ENCODE measurements at regions not wholly inside any gene's neighbourhood (a gene's known extent, or its start where the extent isn't known, plus 50 kb on each side); places are given as distances from the start of the nearest gene placed in this dataset.

GRCh38 chr2:153091344-153091743 lies 372.9 kb downstream of the ARL6IP6 start:
- Histone ChIP-seq H3K4me3 (no peak overlapping the region), H3K27me3 (no peaks in the 10 kb centered on the region), H3K4me1 (no peaks in the 10 kb centered on the region), H3K9me3 (peaks cover 5 to 8% of the 10 kb centered on the region in 2 donors), H3K27ac (no peak overlapping the region), H3K36me3 (no peaks in the 10 kb centered on the region)
- no peak for DNase-seq
- TF ChIP-seq POLR2A (IDR thresholded peaks at IDR 0.05) (no peak), EP300 (IDR thresholded peaks at IDR 0.05; ENCODE audit: low read depth) (no peak), POLR2AphosphoS5 (IDR thresholded peaks at IDR 0.05) (no peak)
- TF ChIP-seq, protein P1, sequence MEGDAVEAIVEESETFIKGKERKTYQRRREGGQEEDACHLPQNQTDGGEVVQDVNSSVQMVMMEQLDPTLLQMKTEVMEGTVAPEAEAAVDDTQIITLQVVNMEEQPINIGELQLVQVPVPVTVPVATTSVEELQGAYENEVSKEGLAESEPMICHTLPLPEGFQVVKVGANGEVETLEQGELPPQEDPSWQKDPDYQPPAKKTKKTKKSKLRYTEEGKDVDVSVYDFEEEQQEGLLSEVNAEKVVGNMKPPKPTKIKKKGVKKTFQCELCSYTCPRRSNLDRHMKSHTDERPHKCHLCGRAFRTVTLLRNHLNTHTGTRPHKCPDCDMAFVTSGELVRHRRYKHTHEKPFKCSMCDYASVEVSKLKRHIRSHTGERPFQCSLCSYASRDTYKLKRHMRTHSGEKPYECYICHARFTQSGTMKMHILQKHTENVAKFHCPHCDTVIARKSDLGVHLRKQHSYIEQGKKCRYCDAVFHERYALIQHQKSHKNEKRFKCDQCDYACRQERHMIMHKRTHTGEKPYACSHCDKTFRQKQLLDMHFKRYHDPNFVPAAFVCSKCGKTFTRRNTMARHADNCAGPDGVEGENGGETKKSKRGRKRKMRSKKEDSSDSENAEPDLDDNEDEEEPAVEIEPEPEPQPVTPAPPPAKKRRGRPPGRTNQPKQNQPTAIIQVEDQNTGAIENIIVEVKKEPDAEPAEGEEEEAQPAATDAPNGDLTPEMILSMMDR (IDR thresholded peaks at IDR 0.05), result no peak
- intact Hi-C loops (cut with DNase I; ENCODE audit: low total_unique reads), result no loop called here
- in situ Hi-C loops (cut with MboI; ENCODE audit: low pct_ligation_motif_present in 1 of 4, low pct_unique_long_range_greater_than_20kb in 1 of 4, low sequenced_read_pairs in 3 of 4), result no loop called here

GRCh38 chr2:153079315-153079714 lies 360.9 kb downstream of the ARL6IP6 start:
- peak overlapping the region in 3 of 4 donors; percentile 10 to 41 (median 12) for H3K27ac ChIP-seq
- no peaks in the 10 kb centered on the region for H3K27me3 ChIP-seq
- intact Hi-C loops (cut with DNase I; ENCODE audit: low total_unique reads), result no loop called here
- no peaks in the 10 kb centered on the region for H3K36me3 ChIP-seq
- TF ChIP-seq EP300 (IDR thresholded peaks at IDR 0.05; ENCODE audit: low read depth) (no peak), POLR2A (IDR thresholded peaks at IDR 0.05) (no peak), POLR2AphosphoS5 (IDR thresholded peaks at IDR 0.05) (no peak)
- TF ChIP-seq, protein P1 (IDR thresholded peaks at IDR 0.05), result no peak
- no peak overlapping the region for H3K4me3 ChIP-seq
- no peak for DNase-seq
- H3K9me3 ChIP-seq, result no peaks in the 10 kb centered on the region
- WGBS, 2 donors (ENCODE audit: low coverage in 1 of 2), result 0 to 10% methylated on average over 1 of the region's 1 CpG
- H3K4me1 ChIP-seq, result peaks cover 0 to 18% (median 7%) of the 10 kb centered on the region in 4 donors
- in situ Hi-C loops (cut with MboI; ENCODE audit: low pct_ligation_motif_present in 1 of 4, low pct_unique_long_range_greater_than_20kb in 1 of 4, low sequenced_read_pairs in 3 of 4), result no loop called here

DNA sequence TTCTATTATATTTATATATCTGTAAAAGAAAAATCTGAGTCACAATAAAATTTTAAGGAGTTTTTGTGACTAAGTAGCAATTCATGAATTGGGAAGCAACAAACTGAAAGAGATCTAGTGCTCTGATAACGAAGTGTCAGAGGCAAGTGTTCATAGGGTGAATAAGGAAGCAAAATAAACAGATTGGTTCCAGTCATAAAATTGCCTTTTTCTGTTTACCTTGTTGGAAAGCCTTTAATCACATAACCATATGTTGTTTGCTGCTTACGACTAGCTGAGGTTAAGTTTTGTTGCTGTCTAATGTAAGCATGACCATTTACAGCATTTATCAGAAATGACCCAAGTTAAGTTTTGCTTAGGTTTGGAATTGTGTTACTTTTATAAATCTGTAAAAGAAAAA lies 358.9 kb downstream of the ARL6IP6 start:
- in situ Hi-C loops (cut with MboI; ENCODE audit: low pct_ligation_motif_present in 1 of 4, low pct_unique_long_range_greater_than_20kb in 1 of 4, low sequenced_read_pairs in 3 of 4) (no loop called here), intact Hi-C loops (cut with DNase I; ENCODE audit: low total_unique reads) (no loop called here)
- Histone ChIP-seq H3K4me3 (no peak overlapping the region), H3K36me3 (no peaks in the 10 kb centered on the region), H3K27ac (peak overlapping the region in 1 of 4 donors; percentile 28), H3K27me3 (no peaks in the 10 kb centered on the region), H3K9me3 (no peaks in the 10 kb centered on the region), H3K4me1 (peaks cover 0 to 18% (median 7%) of the 10 kb centered on the region in 4 donors)
- DNase-seq, result no peak
- no peak for TF ChIP-seq EP300 (IDR thresholded peaks at IDR 0.05; ENCODE audit: low read depth)
- no peak for TF ChIP-seq POLR2AphosphoS5 (IDR thresholded peaks at IDR 0.05)
- no peak for TF ChIP-seq POLR2A (IDR thresholded peaks at IDR 0.05)
- TF ChIP-seq, protein P1 (IDR thresholded peaks at IDR 0.05), result no peak
- WGBS, 2 donors (ENCODE audit: low coverage in 1 of 2), result 26 to 27% methylated on average over 2 of the region's 2 CpGs

- peaks cover 0 to 9% (median 2%) of the 10 kb centered on the region in 4 donors for H3K4me1 ChIP-seq
- no peak overlapping the region for H3K27ac ChIP-seq
- no peak overlapping the region for H3K4me3 ChIP-seq
- no peaks in the 10 kb centered on the region for H3K36me3 ChIP-seq
- TF ChIP-seq, protein P1 (IDR thresholded peaks at IDR 0.05), result no peak
- WGBS, 2 donors (ENCODE audit: low coverage in 1 of 2), result 84 to 100% methylated on average over 1 of the region's 1 CpG
- no peak for DNase-seq
- in situ Hi-C loops (cut with MboI; ENCODE audit: low pct_ligation_motif_present in 1 of 4, low pct_unique_long_range_greater_than_20kb in 1 of 4, low sequenced_read_pairs in 3 of 4), result no loop called here
- H3K27me3 ChIP-seq, result no peaks in the 10 kb centered on the region
- no peaks in the 10 kb centered on the region for H3K9me3 ChIP-seq
- intact Hi-C loops (cut with DNase I; ENCODE audit: low total_unique reads), result no loop called here
Observed at GRCh38 chr2:153074207-153074606, 355.8 kb downstream of the ARL6IP6 start.
